ENCODE measurements at regions not wholly inside any gene's neighbourhood (a gene's known extent, or its start where the extent isn't known, plus 50 kb on each side); places are given as distances from the start of the nearest gene placed in this dataset.

GRCh38 chr13:74434782-74435181, 300.6 kb upstream of the KLF12 start:
- Histone ChIP-seq H3K79me2 (ENCODE audit: insufficient read depth) (no peaks in the 10 kb centered on the region), H3K4me2 (no peak overlapping the region), H3K36me3 (replicated peaks in 1 of 2; ENCODE audit: control insufficient read depth in 1 of 2, insufficient read depth in 2 of 2, low read length in 1 of 2) (no peaks in the 10 kb centered on the region), H3K4me1 (ENCODE audit: control insufficient read depth in 1 of 2, insufficient read depth in 2 of 2, low read depth in 1 of 2, low read length in 1 of 2) (no peaks in the 10 kb centered on the region), H3K9ac (no peak overlapping the region), H3K27me3 (ENCODE audit: insufficient read depth) (no peaks in the 10 kb centered on the region), H4K20me1 (ENCODE audit: insufficient read depth) (no peaks in the 10 kb centered on the region), H2AFZ (ENCODE audit: low read depth) (no peak overlapping the region), H3K27ac (ENCODE audit: low read depth in 2 of 2, low read length in 1 of 2) (no peak overlapping the region), H3K9me3 (no peaks in the 10 kb centered on the region), H3F3A (replicated peaks; ENCODE audit: insufficient read depth) (no peaks in the 10 kb centered on the region), H3K4me3 (ENCODE audit: low read depth in 2 of 2, low read length in 1 of 2) (no peak overlapping the region), H3K9me2 (no peaks in the 10 kb centered on the region)
- TF ChIP-seq SIN3A (IDR thresholded peaks at IDR 0.05; ENCODE audit: borderline replicate concordance, low read depth, low read length) (no peak), USF1 (IDR thresholded peaks at IDR 0.05; ENCODE audit: borderline replicate concordance, low read depth) (no peak), CTCF (IDR thresholded peaks at IDR 0.05) (no peak), EP300 (IDR thresholded peaks at IDR 0.05; ENCODE audit: borderline replicate concordance in 1 of 2, low read depth in 1 of 2, low read length in 1 of 2) (no peak), POLR2AphosphoS5 (IDR thresholded peaks at IDR 0.05; ENCODE audit: low read depth, low read length) (no peak), SMC3 (IDR thresholded peaks at IDR 0.05; ENCODE audit: low read depth, low read length) (no peak), PBX3 (IDR thresholded peaks at IDR 0.05) (no peak), GABPA (IDR thresholded peaks at IDR 0.05; ENCODE audit: low read depth) (no peak), MAX (IDR thresholded peaks at IDR 0.05; ENCODE audit: low read depth) (no peak), MEF2A (IDR thresholded peaks at IDR 0.05; ENCODE audit: borderline replicate concordance, low read depth) (no peak), USF2 (IDR thresholded peaks at IDR 0.05; ENCODE audit: borderline replicate concordance, low read depth, low read length) (no peak), FOXM1 (IDR thresholded peaks at IDR 0.05; ENCODE audit: low read depth) (no peak), MXI1 (IDR thresholded peaks at IDR 0.05; ENCODE audit: low read depth, low read length) (no peak), CHD2 (IDR thresholded peaks at IDR 0.05; ENCODE audit: low read length, partially characterized antibody) (no peak), EZH2phosphoT487 (IDR thresholded peaks at IDR 0.05; ENCODE audit: borderline replicate concordance, low read depth) (no peak), YY1 (IDR thresholded peaks at IDR 0.05; ENCODE audit: low read depth) (no peak)
- no peak for DNase-seq
- CTCF ChIA-PET = no interaction called here
- 50% methylated on average over 2 of the region's 2 CpGs for WGBS (ENCODE audit: low lambda C conversion rate)
- POLR2A ChIA-PET = no interaction called here
